Mesothelial cell of epicardium (in vitro differentiated cells): ENCODE measurements at regions not wholly inside any gene's neighbourhood (a gene's known extent, or its start where the extent isn't known, plus 50 kb on each side); places are given as distances from the start of the nearest gene placed in this dataset.
"Not testable (repeated sequence)": the region's sequence is repeated elsewhere in the genome, so short reads cannot be mapped to it uniquely, and the experiment has no call there.

Source experiments
- DNase-seq, 2 experiments: peaks; one replicate each; pipeline ENCODE4 v3.0.0; 2021; ENCODE audit warnings: low spot score in 2 of 2; ENCODE audit not compliant: unreplicated experiment in 2 of 2
- H3K27ac Mint-ChIP-seq: 2 replicates; pipeline ENCODE4 v1.8.0; 2021; ENCODE audit warnings: mixed read lengths
- H3K27me3 Mint-ChIP-seq: 2 replicates; pipeline ENCODE4 v1.8.0; 2021; ENCODE audit warnings: low read depth, mixed read lengths
- H3K36me3 Mint-ChIP-seq: 2 replicates; pipeline ENCODE4 v1.8.0; 2021; ENCODE audit warnings: mixed read lengths
- H3K4me1 Mint-ChIP-seq: 2 replicates; pipeline ENCODE4 v1.8.0; 2021; ENCODE audit warnings: mixed read lengths
- H3K4me3 Mint-ChIP-seq: 2 replicates; pipeline ENCODE4 v1.8.0; 2021; ENCODE audit warnings: mild to moderate bottlenecking, moderate library complexity, mixed read lengths
- H3K9me3 Mint-ChIP-seq: 2 replicates; pipeline ENCODE4 v1.8.0; 2021; ENCODE audit warnings: mixed read lengths
- CTCF ChIP-seq: fragments of 200-600 bp; sonication (generic); IDR thresholded peaks from one replicate; pipeline ENCODE4 v1.5.0; 2021; ENCODE audit warnings: antibody characterized with exemption; ENCODE audit not compliant: unreplicated experiment

GRCh38 chr14:105627701-105628100 lies 101.3 kb downstream of the TMEM121 start:
- H3K27me3 Mint-ChIP-seq: no peaks in the 10 kb centered on the region
- no peak overlapping the region for H3K4me3 Mint-ChIP-seq
- TF ChIP-seq CTCF: no peak
- no peak for DNase-seq
- no peak overlapping the region for H3K27ac Mint-ChIP-seq
- peaks cover 30% of the 10 kb centered on the region for H3K9me3 Mint-ChIP-seq
- no peaks in the 10 kb centered on the region for H3K4me1 Mint-ChIP-seq
- peaks cover 15% of the 10 kb centered on the region for H3K36me3 Mint-ChIP-seq

- Mint-ChIP-seq H3K9me3 (peaks cover 34% of the 10 kb centered on the region), H3K36me3 (peaks cover 13% of the 10 kb centered on the region)
- H3K4me3 Mint-ChIP-seq, H3K27me3 Mint-ChIP-seq, H3K27ac Mint-ChIP-seq, DNase-seq, H3K4me1 Mint-ChIP-seq: not testable (repeated sequence)
Measured at GRCh38 chr14:105628126-105628525, 101.7 kb downstream of the TMEM121 start.

- DNase-seq, H3K27me3 Mint-ChIP-seq, H3K4me3 Mint-ChIP-seq, H3K4me1 Mint-ChIP-seq, H3K27ac Mint-ChIP-seq: not testable (repeated sequence)
- Mint-ChIP-seq H3K9me3 (peaks cover 39% of the 10 kb centered on the region), H3K36me3 (peaks cover 13% of the 10 kb centered on the region)
Measured at GRCh38 chr14:105628531-105629067, 102.2 kb downstream of the TMEM121 start.

- not testable (repeated sequence) for H3K27me3 Mint-ChIP-seq, DNase-seq, H3K4me1 Mint-ChIP-seq, H3K4me3 Mint-ChIP-seq, H3K27ac Mint-ChIP-seq
- peaks cover 13% of the 10 kb centered on the region for H3K36me3 Mint-ChIP-seq
- peaks cover 41% of the 10 kb centered on the region for H3K9me3 Mint-ChIP-seq
Measured at GRCh38 chr14:105629091-105629885, 102.9 kb downstream of the TMEM121 start.

GRCh38 chr14:105629886-105630215 lies 103.5 kb downstream of the TMEM121 start:
- no peak overlapping the region for H3K27ac Mint-ChIP-seq
- peaks cover 40% of the 10 kb centered on the region for H3K9me3 Mint-ChIP-seq
- no peak for DNase-seq
- peaks cover 13% of the 10 kb centered on the region for H3K36me3 Mint-ChIP-seq
- no peak for TF ChIP-seq CTCF
- no peaks in the 10 kb centered on the region for H3K27me3 Mint-ChIP-seq
- H3K4me1 Mint-ChIP-seq: no peaks in the 10 kb centered on the region
- H3K4me3 Mint-ChIP-seq: no peak overlapping the region

- H3K4me3 Mint-ChIP-seq, H3K36me3 Mint-ChIP-seq, H3K27me3 Mint-ChIP-seq, H3K4me1 Mint-ChIP-seq, DNase-seq, H3K27ac Mint-ChIP-seq: not testable (repeated sequence)
- H3K9me3 Mint-ChIP-seq: peaks cover 34% of the 10 kb centered on the region
Measured at GRCh38 chr14:105630293-105630934, 104.0 kb downstream of the TMEM121 start.

GRCh38 chr14:105630935-105631779 lies 104.8 kb downstream of the TMEM121 start:
- not testable (repeated sequence) for H3K27ac Mint-ChIP-seq, H3K4me3 Mint-ChIP-seq, DNase-seq, H3K36me3 Mint-ChIP-seq, H3K4me1 Mint-ChIP-seq, H3K27me3 Mint-ChIP-seq
- H3K9me3 Mint-ChIP-seq: peaks cover 30% of the 10 kb centered on the region

GRCh38 chr14:105632010-105632409 lies 105.6 kb downstream of the TMEM121 start:
- TF ChIP-seq CTCF: no peak
- H3K4me1 Mint-ChIP-seq: no peaks in the 10 kb centered on the region
- DNase-seq: no peak
- H3K9me3 Mint-ChIP-seq: peaks cover 34% of the 10 kb centered on the region
- H3K36me3 Mint-ChIP-seq: peaks cover 8% of the 10 kb centered on the region
- no peak overlapping the region for H3K27ac Mint-ChIP-seq
- H3K4me3 Mint-ChIP-seq: no peak overlapping the region
- H3K27me3 Mint-ChIP-seq: no peaks in the 10 kb centered on the region

GRCh38 chr14:105633596-105633995 lies 107.2 kb downstream of the TMEM121 start:
- not testable (repeated sequence) for H3K4me1 Mint-ChIP-seq, H3K27me3 Mint-ChIP-seq, H3K4me3 Mint-ChIP-seq, H3K36me3 Mint-ChIP-seq, H3K27ac Mint-ChIP-seq, DNase-seq
- peaks cover 35% of the 10 kb centered on the region for H3K9me3 Mint-ChIP-seq
